Endothelial cell of umbilical vein (primary cell): ENCODE measurements at regions not wholly inside any gene's neighbourhood (a gene's known extent, or its start where the extent isn't known, plus 50 kb on each side); places are given as distances from the start of the nearest gene placed in this dataset.

Experiments used
- BruUV-seq: library from RNA; stranded (reverse); fragments of 400-500 nt; replicated peaks from 2 replicates; lab custom pipeline; 2021; lab: Mats Ljungman, UMichigan
- CTCF ChIA-PET: fragments of 300-600, 350-600 bp; sonication (Branson Sonifier 250); formaldehyde crosslinking; loops from one replicate; lab custom pipeline; 2021; ENCODE audit warnings: antibody characterized with exemption, inconsistent platforms; lab: Charles Lee
- POLR2A ChIA-PET: fragments of 300-600, 350-600 bp; sonication (Branson Sonifier 250); formaldehyde crosslinking; loops from one replicate; lab custom pipeline; 2021; ENCODE audit warnings: antibody characterized with exemption, inconsistent platforms; lab: Charles Lee
- DNase-seq: peaks from one replicate; pipeline ENCODE4 v3.0.0-alpha.2; 2011; ENCODE audit warnings: low read depth, low spot score
- FAIRE-seq: peaks from 2 replicates; lab custom pipeline; 2011; peaks lifted over from hg19 to GRCh38; lab: Jason Lieb, UNC
- H2AFZ ChIP-seq: 2 replicates; pipeline ENCODE4 v1.6.0; 2012; ENCODE audit warnings: low read depth, low read length, control low read depth, inconsistent platforms
- H3K27ac ChIP-seq: 2 replicates; pipeline ENCODE4 v1.5.1; 2011; ENCODE audit warnings: low read depth, mild to moderate bottlenecking, control low read depth, low read length, moderate library complexity; ENCODE audit not compliant: insufficient read depth
- H3K27me3 ChIP-seq, 2 experiments: 2 replicates each; pipeline versions ENCODE4 v1.6.0 to v1.6.1; 2011; ENCODE audit warnings: low read length in 2 of 2, mixed read lengths in 1 of 2; ENCODE audit not compliant: control insufficient read depth in 2 of 2, insufficient read depth in 2 of 2
- H3K36me3 ChIP-seq, 2 experiments: 2 replicates in 1 of 2; 3 replicates in 1 of 2; pipeline ENCODE4 v1.5.1; 2011; ENCODE audit warnings: low read length in 2 of 2, mild to moderate bottlenecking in 1 of 2, moderate library complexity in 1 of 2; ENCODE audit not compliant: control insufficient read depth in 2 of 2, insufficient read depth in 2 of 2; ENCODE audit errors: extremely low read depth in 1 of 2
- H3K4me1 ChIP-seq: 3 replicates; pipeline ENCODE4 v1.5.1; 2011; ENCODE audit warnings: mild to moderate bottlenecking, low read length; ENCODE audit not compliant: control insufficient read depth, insufficient read depth; ENCODE audit errors: extremely low read depth
- H3K4me2 ChIP-seq: 2 replicates; pipeline ENCODE4 v1.6.1; 2011; ENCODE audit warnings: low read length, control low read depth, mixed read lengths; ENCODE audit not compliant: insufficient read depth
- H3K4me3 ChIP-seq, 3 experiments: fragments of 200-600 bp in 1 of 3; sonication (generic), shearing (Covaris generic) in 1 of 3; replicated peaks in 1 of 3; 2 replicates each; pipeline ENCODE4 v1.5.1; 2011 to 2016; ENCODE audit warnings: control low read depth in 3 of 3, low read length in 3 of 3, mild to moderate bottlenecking in 2 of 3, inconsistent platforms in 1 of 3, low read depth in 1 of 3, moderate library complexity in 1 of 3; ENCODE audit not compliant: insufficient read depth in 1 of 3
- H3K79me2 ChIP-seq: 2 replicates; pipeline ENCODE4 v1.6.0; 2012; ENCODE audit warnings: low read length, inconsistent platforms; ENCODE audit not compliant: control insufficient read depth, insufficient read depth
- H3K9ac ChIP-seq: replicated peaks from 2 replicates; pipeline ENCODE3; 2011; ENCODE audit warnings: low read length, control low read depth; ENCODE audit not compliant: insufficient read depth; ENCODE audit errors: extremely low read depth
- H3K9me1 ChIP-seq: replicated peaks from 3 replicates; pipeline ENCODE4 v1.6.0; 2011; ENCODE audit warnings: mild to moderate bottlenecking, low read length; ENCODE audit not compliant: control insufficient read depth, insufficient read depth; ENCODE audit errors: extremely low read depth
- H3K9me3 ChIP-seq: replicated peaks from 2 replicates; pipeline ENCODE4 v1.5.1; 2012; ENCODE audit warnings: low read length, inconsistent platforms; ENCODE audit not compliant: control insufficient read depth, insufficient read depth
- H4K20me1 ChIP-seq: replicated peaks from 2 replicates; pipeline ENCODE3; 2011; ENCODE audit warnings: mild to moderate bottlenecking, low read length; ENCODE audit not compliant: control insufficient read depth, insufficient read depth; ENCODE audit errors: extremely low read depth
- CTCF ChIP-seq, 2 donors: IDR thresholded peaks; 1 replicate in 1 of 2; 2 replicates in 1 of 2; pipeline ENCODE4 v1.5.1; 2011; ENCODE audit warnings: low read length in 2 of 2, mild to moderate bottlenecking in 2 of 2, moderate library complexity in 2 of 2, control low read depth in 1 of 2, inconsistent platforms in 1 of 2, low read depth in 1 of 2; ENCODE audit not compliant: insufficient read depth in 1 of 2; ENCODE audit errors: extremely low read depth in 1 of 2
- EZH2 ChIP-seq: IDR thresholded peaks from 2 replicates; pipeline ENCODE4 v1.6.1; 2012; ENCODE audit warnings: borderline replicate concordance, low read depth, mild to moderate bottlenecking, moderate library complexity, low read length, inconsistent platforms; ENCODE audit not compliant: severe bottlenecking
- FOS ChIP-seq: IDR thresholded peaks from 2 replicates; pipeline ENCODE4 v1.6.1; 2011; ENCODE audit warnings: mild to moderate bottlenecking, low read length, moderate library complexity, borderline replicate concordance; ENCODE audit not compliant: insufficient read depth
- GATA2 ChIP-seq: IDR thresholded peaks from 2 replicates; pipeline ENCODE4 v1.7.0; 2011; ENCODE audit warnings: low read depth, mild to moderate bottlenecking, moderate library complexity, mixed read lengths, low read length; ENCODE audit not compliant: insufficient read length, insufficient read depth
- JUN ChIP-seq: IDR thresholded peaks from 2 replicates; pipeline ENCODE4 v1.6.1; 2011; ENCODE audit warnings: borderline replicate concordance, low read depth; ENCODE audit not compliant: insufficient read length, insufficient read depth
- MAX ChIP-seq: IDR thresholded peaks from 2 replicates; pipeline ENCODE4 v1.6.1; 2011; ENCODE audit not compliant: insufficient read depth, insufficient read length
- MYC ChIP-seq: IDR thresholded peaks from one replicate; pipeline ENCODE4 v1.6.1; 2011; ENCODE audit warnings: mild to moderate bottlenecking, low read depth, low read length
- POLR2A ChIP-seq: IDR thresholded peaks from 2 replicates; pipeline ENCODE4 v1.6.1; 2012; ENCODE audit warnings: low read depth, mild to moderate bottlenecking, control low read depth, low read length
- POLR2AphosphoS5 ChIP-seq: IDR thresholded peaks from 2 replicates; pipeline ENCODE4 v1.6.1; 2012; ENCODE audit warnings: low read depth, mild to moderate bottlenecking, control low read depth, low read length, moderate library complexity; ENCODE audit not compliant: insufficient read depth
- dilution Hi-C: fragments of 300-500 bp; cut with MboI; formaldehyde crosslinking; loops from one replicate; pipeline ENCODE4 v1.15.0; 2019; ENCODE audit warnings: low sequenced_read_pairs; ENCODE audit not compliant: extremely low pct_ligation_motif_present
- intact Hi-C: fragments of 100-400 bp; cut with micrococcal nuclease; formaldehyde crosslinking; loops from one replicate; pipeline ENCODE4 v1.10.0; 2022

GRCh38 chr13:59345311-59345710, 818.4 kb downstream of the DIAPH3 start:
- H3K4me2 ChIP-seq = no peak overlapping the region
- dilution Hi-C loops = no loop called here
- H3K4me1 ChIP-seq = peaks cover 12% of the 10 kb centered on the region
- ChIA-PET CTCF (interaction anchor here (1.2 to 1.8 kb wide), 2 partner anchors 15 to 28 kb away, joined by 4 to 5 read pairs; no protein-coding TSS in a partner anchor), POLR2A (no interaction called here)
- H3K79me2 ChIP-seq = no peaks in the 10 kb centered on the region
- H3K27ac ChIP-seq = no peak overlapping the region
- intact Hi-C loops = no loop called here
- H3K9me1 ChIP-seq = no peaks in the 10 kb centered on the region
- no peak for FAIRE-seq
- H3K9me3 ChIP-seq = no peaks in the 10 kb centered on the region
- no peaks in the 10 kb centered on the region for H3K27me3 ChIP-seq
- no TSS peak for BruUV-seq
- H3K36me3 ChIP-seq = no peaks in the 10 kb centered on the region
- DNase-seq = peak; percentile 55
- H4K20me1 ChIP-seq = no peaks in the 10 kb centered on the region
- TF ChIP-seq FOS (no peak), POLR2AphosphoS5 (no peak), MYC (no peak)
- H3K4me3 ChIP-seq = no peak overlapping the region
- no peak overlapping the region for H3K9ac ChIP-seq
- no peak overlapping the region for H2AFZ ChIP-seq

DNA sequence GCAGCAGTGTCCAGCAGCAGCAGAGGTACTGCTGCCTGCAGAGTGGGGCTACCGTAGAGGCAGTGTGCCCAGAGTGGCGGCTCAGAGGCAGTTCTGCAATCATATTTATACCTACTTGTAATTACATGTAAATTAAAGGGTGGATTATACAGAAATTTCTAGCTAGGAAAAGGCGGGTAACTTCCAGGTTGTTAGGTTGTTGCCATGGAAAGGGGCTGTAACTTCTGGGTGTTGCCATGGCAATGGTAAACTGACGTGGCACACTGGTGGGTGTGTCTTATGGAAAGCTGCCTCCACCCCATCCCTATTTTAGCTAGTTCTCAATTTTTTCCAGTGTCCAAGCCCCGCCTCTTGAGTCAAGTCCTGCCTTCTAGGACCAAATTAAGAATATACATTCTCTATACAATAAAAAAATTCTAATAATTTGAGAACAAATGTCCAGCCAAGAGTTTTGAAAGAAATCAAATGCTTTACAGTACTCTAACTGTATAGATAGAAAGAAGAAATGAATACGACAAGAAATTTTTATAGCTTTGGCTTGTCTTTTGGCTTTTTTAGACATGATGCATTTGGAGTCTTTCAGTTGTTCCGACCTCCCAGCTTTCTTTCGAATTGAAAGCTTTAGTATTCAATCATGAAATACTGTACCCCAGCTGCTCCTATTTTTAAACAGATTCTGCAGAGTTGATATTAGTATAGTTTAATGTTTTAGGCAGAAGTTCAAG, 816.6 kb downstream of the DIAPH3 start:
- POLR2A ChIA-PET = no interaction called here
- peak; percentile 8 for FAIRE-seq
- no peaks in the 10 kb centered on the region for H3K79me2 ChIP-seq
- no peaks in the 10 kb centered on the region for H4K20me1 ChIP-seq
- H3K9me3 ChIP-seq = no peaks in the 10 kb centered on the region
- H3K27ac ChIP-seq = no peak overlapping the region
- no peak for TF ChIP-seq MYC
- no peak for TF ChIP-seq FOS
- TF ChIP-seq GATA2 = no peak
- TF ChIP-seq EZH2 = no peak
- no peak for TF ChIP-seq POLR2AphosphoS5
- TF ChIP-seq JUN = no peak
- TF ChIP-seq POLR2A = no peak
- no peak for TF ChIP-seq CTCF (IDR thresholded peaks at IDR 0.05; ENCODE audit: extremely low read depth in 1 of 2, insufficient read depth in 1 of 2, low read depth in 1 of 2, low read length in 2 of 2)
- no peak for TF ChIP-seq MAX
- H3K9ac ChIP-seq = no peak overlapping the region
- CTCF ChIA-PET = interaction anchor here (0.6 to 1.9 kb wide), 3 partner anchors 9 to 551 kb away, joined by 4 to 5 read pairs (median 4); no protein-coding TSS in a partner anchor
- no peak for DNase-seq
- H3K27me3 ChIP-seq = peaks cover 0 to 2% of the 10 kb centered on the region in 2 experiments
- H3K4me3 ChIP-seq = no peak overlapping the region
- no peaks in the 10 kb centered on the region for H3K9me1 ChIP-seq
- H3K4me2 ChIP-seq = no peak overlapping the region
- dilution Hi-C loops = no loop called here
- H2AFZ ChIP-seq = no peak overlapping the region
- BruUV-seq = no TSS peak
- H3K4me1 ChIP-seq = peaks cover 5% of the 10 kb centered on the region
- H3K36me3 ChIP-seq = no peaks in the 10 kb centered on the region
- intact Hi-C loops = no loop called here
